ENCODE measurements at regions not wholly inside any gene's neighbourhood (a gene's known extent, or its start where the extent isn't known, plus 50 kb on each side); places are given as distances from the start of the nearest gene placed in this dataset.

- H3K9me3 ChIP-seq (ENCODE audit: control insufficient read depth, insufficient read depth, low read length), result no peaks in the 10 kb centered on the region
These were observed 1304.6 kb downstream of the BRD1 start for GRCh38 chr22:48523091-48523490.

DNA sequence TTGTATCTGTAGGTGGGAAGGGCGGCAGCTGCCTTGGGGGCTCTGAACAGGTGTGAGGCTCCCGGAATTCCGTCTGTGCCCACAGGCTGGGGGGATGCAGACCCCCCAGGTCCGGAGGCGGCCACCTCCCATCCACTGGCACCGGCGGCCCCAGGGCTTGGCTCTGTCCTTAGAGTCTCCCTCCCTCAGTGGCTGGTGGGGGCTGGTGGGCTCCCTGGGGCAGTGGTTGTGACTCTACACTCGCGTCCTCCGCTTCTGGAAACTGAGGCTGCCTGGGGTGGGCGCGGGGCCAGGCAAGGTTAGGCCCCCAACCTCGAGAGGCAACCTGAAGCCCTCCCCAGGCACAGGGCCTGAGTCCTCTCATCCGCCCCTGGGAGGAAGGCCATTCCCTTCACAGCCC, 1305.4 kb downstream of the BRD1 start:
- H3K9me3 ChIP-seq (ENCODE audit: control insufficient read depth, insufficient read depth, low read length), result no peaks in the 10 kb centered on the region
- H4K20me1 ChIP-seq (ENCODE audit: control insufficient read depth, insufficient read depth, low read depth, low read length), result no peaks in the 10 kb centered on the region
- no peak overlapping the region for H3K4me2 ChIP-seq (ENCODE audit: low read length)
- no peaks in the 10 kb centered on the region for H3K4me1 ChIP-seq (ENCODE audit: control insufficient read depth, low read length)
- H3K27ac ChIP-seq (ENCODE audit: low read depth, low read length), result no peak overlapping the region
- no peaks in the 10 kb centered on the region for H3K9me2 ChIP-seq (replicated peaks; ENCODE audit: control insufficient read depth, low read length)
- H3K36me3 ChIP-seq (ENCODE audit: control insufficient read depth, low read length), result no peaks in the 10 kb centered on the region
- no peaks in the 10 kb centered on the region for H3F3A ChIP-seq (ENCODE audit: control insufficient read depth, insufficient read depth)
- no peaks in the 10 kb centered on the region for H3K27me3 ChIP-seq (ENCODE audit: control insufficient read depth, low read length)
- no peaks in the 10 kb centered on the region for H3K79me2 ChIP-seq (ENCODE audit: control insufficient read depth, low read length)
- no peak overlapping the region for H3K4me3 ChIP-seq (ENCODE audit: low read length)
- TF ChIP-seq EZH2phosphoT487 (IDR thresholded peaks at IDR 0.05; ENCODE audit: borderline replicate concordance, low read length), result no peak
- no peak for TF ChIP-seq CTCF (IDR thresholded peaks at IDR 0.05; ENCODE audit: low read depth, low read length, poor library complexity, severe bottlenecking)

More at GRCh38 chr22:48523091-48523490, 1304.6 kb downstream of the BRD1 start:
- Histone ChIP-seq H3K4me2 (ENCODE audit: low read length) (no peak overlapping the region), H3K27me3 (ENCODE audit: control insufficient read depth, low read length) (no peaks in the 10 kb centered on the region), H3K36me3 (ENCODE audit: control insufficient read depth, low read length) (no peaks in the 10 kb centered on the region), H3K9me2 (replicated peaks; ENCODE audit: control insufficient read depth, low read length) (no peaks in the 10 kb centered on the region), H4K20me1 (ENCODE audit: control insufficient read depth, insufficient read depth, low read depth, low read length) (no peaks in the 10 kb centered on the region), H3F3A (ENCODE audit: control insufficient read depth, insufficient read depth) (no peaks in the 10 kb centered on the region), H3K4me1 (ENCODE audit: control insufficient read depth, low read length) (no peaks in the 10 kb centered on the region), H3K27ac (ENCODE audit: low read depth, low read length) (no peak overlapping the region), H3K79me2 (ENCODE audit: control insufficient read depth, low read length) (no peaks in the 10 kb centered on the region), H3K4me3 (ENCODE audit: low read length) (no peak overlapping the region)
- TF ChIP-seq EZH2phosphoT487 (IDR thresholded peaks at IDR 0.05; ENCODE audit: borderline replicate concordance, low read length) (no peak), CTCF (IDR thresholded peaks at IDR 0.05; ENCODE audit: low read depth, low read length, poor library complexity, severe bottlenecking) (no peak)

GRCh38 chr22:48520884-48521588, 1306.6 kb downstream of the BRD1 start:
- H3K27me3 ChIP-seq (ENCODE audit: control insufficient read depth, low read length), result no peaks in the 10 kb centered on the region
- TF ChIP-seq CTCF (IDR thresholded peaks at IDR 0.05; ENCODE audit: low read depth, low read length, poor library complexity, severe bottlenecking) (no peak), EZH2phosphoT487 (IDR thresholded peaks at IDR 0.05; ENCODE audit: borderline replicate concordance, low read length) (no peak)
- no peaks in the 10 kb centered on the region for H4K20me1 ChIP-seq (ENCODE audit: control insufficient read depth, insufficient read depth, low read depth, low read length)
- H3K4me3 ChIP-seq (ENCODE audit: low read length), result no peak overlapping the region
- no peaks in the 10 kb centered on the region for H3K36me3 ChIP-seq (ENCODE audit: control insufficient read depth, low read length)
- H3K4me1 ChIP-seq (ENCODE audit: control insufficient read depth, low read length), result no peaks in the 10 kb centered on the region
- H3K27ac ChIP-seq (ENCODE audit: low read depth, low read length), result no peak overlapping the region
- no peaks in the 10 kb centered on the region for H3K9me2 ChIP-seq (replicated peaks; ENCODE audit: control insufficient read depth, low read length)
- H3K79me2 ChIP-seq (ENCODE audit: control insufficient read depth, low read length), result no peaks in the 10 kb centered on the region
- no peak overlapping the region for H3K4me2 ChIP-seq (ENCODE audit: low read length)
- no peaks in the 10 kb centered on the region for H3K9me3 ChIP-seq (ENCODE audit: control insufficient read depth, insufficient read depth, low read length)
- H3F3A ChIP-seq (ENCODE audit: control insufficient read depth, insufficient read depth), result no peaks in the 10 kb centered on the region
